Tibial nerve (tissue), 4 donors: ENCODE measurements at regions not wholly inside any gene's neighbourhood (a gene's known extent, or its start where the extent isn't known, plus 50 kb on each side); places are given as distances from the start of the nearest gene placed in this dataset.

Experiments
- DNase-seq, 2 donors: peaks; one replicate each; pipeline ENCODE4 v3.0.0-alpha.2; 2019; ENCODE audit warnings: low spot score in 2 of 2
- H3K27ac ChIP-seq, 4 donors: fragments of 200-600 bp; sonication (generic) in 3 of 4; one replicate each; pipeline ENCODE4 v1.5.1; 2017 to 2019; ENCODE audit warnings: mild to moderate bottlenecking in 1 of 4
- H3K27me3 ChIP-seq, 2 donors: fragments of 200-600 bp; sonication (generic) in 1 of 2; one replicate each; pipeline versions ENCODE4 v1.5.1 to v1.6.0; 2017 to 2019
- H3K36me3 ChIP-seq, 3 donors: fragments of 200-600 bp; sonication (generic); one replicate each; pipeline ENCODE4 v1.5.1; 2018 to 2019
- H3K4me1 ChIP-seq, 4 donors: fragments of 200-600 bp; sonication (generic) in 3 of 4; one replicate each; pipeline ENCODE4 v1.5.1; 2017 to 2019
- H3K4me3 ChIP-seq, 4 donors: fragments of 200-600 bp; sonication (generic) in 3 of 4; one replicate each; pipeline ENCODE4 v1.5.1; 2017 to 2019; ENCODE audit warnings: mild to moderate bottlenecking in 1 of 4, moderate library complexity in 1 of 4
- H3K9me3 ChIP-seq, 4 donors: fragments of 200-600 bp; sonication (generic) in 3 of 4; one replicate each; pipeline ENCODE4 v1.5.1; 2017 to 2019
- EP300 ChIP-seq, 2 donors: sonication (generic); formaldehyde crosslinking; IDR thresholded peaks; one replicate each; pipeline ENCODE4 v1.6.1; 2017; ENCODE audit warnings: antibody characterized with exemption in 2 of 2, mild to moderate bottlenecking in 1 of 2
- POLR2A ChIP-seq, 2 donors: fragments of 450-650 bp; IDR thresholded peaks; one replicate each; pipeline ENCODE4 v1.6.1; 2017; ENCODE audit warnings: antibody characterized with exemption in 2 of 2, mild to moderate bottlenecking in 2 of 2, moderate library complexity in 2 of 2
- WGBS, 2 donors: methylation state at CpG; one replicate each; pipeline ENCODE4 v1.1.5; 2018; 5-methylcytosine and 5-hydroxymethylcytosine counted together
- TF ChIP-seq, protein P1 (sequence below), 5 experiments: fragments of 200-600 bp in 3 of 5; fragments of 450-650 bp in 2 of 5; sonication (generic) in 3 of 5; IDR thresholded peaks; one replicate each; pipeline ENCODE4 v1.5.1; 2016 to 2019; ENCODE audit warnings: antibody characterized with exemption in 5 of 5, mild to moderate bottlenecking in 3 of 5, moderate library complexity in 2 of 5

DNA sequence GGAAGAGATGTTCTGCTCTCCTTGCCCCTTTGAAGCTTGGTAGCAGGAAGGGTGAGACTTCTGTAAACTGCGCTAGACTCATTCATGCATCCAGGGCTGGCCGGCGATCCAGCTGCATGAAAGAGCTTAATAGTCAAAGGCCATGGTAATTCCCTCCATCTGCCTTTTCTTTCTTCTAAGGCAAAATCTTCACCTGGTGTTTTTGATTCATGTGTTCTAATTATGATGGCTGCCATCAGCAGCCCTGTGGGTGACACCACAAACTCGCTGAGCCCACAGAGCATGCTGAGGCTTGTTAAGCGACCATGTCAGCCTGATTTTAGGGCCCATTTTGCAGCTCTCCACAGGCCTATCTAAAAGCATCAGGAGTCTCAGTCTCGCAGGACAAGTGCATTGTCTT is 450.1 kb upstream of the TENM3 start:
- TF ChIP-seq, protein P1, sequence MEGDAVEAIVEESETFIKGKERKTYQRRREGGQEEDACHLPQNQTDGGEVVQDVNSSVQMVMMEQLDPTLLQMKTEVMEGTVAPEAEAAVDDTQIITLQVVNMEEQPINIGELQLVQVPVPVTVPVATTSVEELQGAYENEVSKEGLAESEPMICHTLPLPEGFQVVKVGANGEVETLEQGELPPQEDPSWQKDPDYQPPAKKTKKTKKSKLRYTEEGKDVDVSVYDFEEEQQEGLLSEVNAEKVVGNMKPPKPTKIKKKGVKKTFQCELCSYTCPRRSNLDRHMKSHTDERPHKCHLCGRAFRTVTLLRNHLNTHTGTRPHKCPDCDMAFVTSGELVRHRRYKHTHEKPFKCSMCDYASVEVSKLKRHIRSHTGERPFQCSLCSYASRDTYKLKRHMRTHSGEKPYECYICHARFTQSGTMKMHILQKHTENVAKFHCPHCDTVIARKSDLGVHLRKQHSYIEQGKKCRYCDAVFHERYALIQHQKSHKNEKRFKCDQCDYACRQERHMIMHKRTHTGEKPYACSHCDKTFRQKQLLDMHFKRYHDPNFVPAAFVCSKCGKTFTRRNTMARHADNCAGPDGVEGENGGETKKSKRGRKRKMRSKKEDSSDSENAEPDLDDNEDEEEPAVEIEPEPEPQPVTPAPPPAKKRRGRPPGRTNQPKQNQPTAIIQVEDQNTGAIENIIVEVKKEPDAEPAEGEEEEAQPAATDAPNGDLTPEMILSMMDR (IDR thresholded peaks at IDR 0.05) = no peak
- TF ChIP-seq EP300 (IDR thresholded peaks at IDR 0.05) = no peak
- TF ChIP-seq POLR2A (IDR thresholded peaks at IDR 0.05) = no peak
- no peak overlapping the region for H3K4me3 ChIP-seq
- no peaks in the 10 kb centered on the region for H3K27me3 ChIP-seq
- peaks cover 0 to 7% (median 2%) of the 10 kb centered on the region in 4 donors for H3K9me3 ChIP-seq
- no peak overlapping the region for H3K27ac ChIP-seq
- no peaks in the 10 kb centered on the region for H3K4me1 ChIP-seq
- 63 to 70% methylated on average over 6 of the region's 6 CpGs for WGBS, 2 donors
- DNase-seq = no peak
- H3K36me3 ChIP-seq = no peaks in the 10 kb centered on the region

DNA sequence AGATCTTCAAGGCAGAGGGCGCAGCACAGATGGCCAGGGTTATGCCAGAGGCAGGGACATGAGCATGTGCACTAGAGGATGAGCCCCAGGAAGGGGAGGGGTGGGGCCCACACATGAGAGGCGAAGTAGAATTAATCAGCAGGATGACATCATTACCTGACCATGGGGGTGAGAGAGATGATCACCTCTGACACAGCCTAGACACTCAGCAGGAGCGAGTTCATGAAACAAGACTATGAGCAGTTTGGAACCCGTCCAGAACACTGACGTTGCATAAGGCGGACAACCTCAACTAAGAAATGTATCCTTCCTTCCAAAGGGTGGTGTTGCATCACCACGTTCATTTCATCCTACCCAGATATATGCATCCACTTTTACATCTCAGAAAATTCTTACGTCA is 446.7 kb upstream of the TENM3 start:
- Histone ChIP-seq H3K9me3 (peaks cover 0 to 7% (median 2%) of the 10 kb centered on the region in 4 donors), H3K4me3 (no peak overlapping the region), H3K36me3 (no peaks in the 10 kb centered on the region), H3K27ac (no peak overlapping the region), H3K27me3 (no peaks in the 10 kb centered on the region), H3K4me1 (no peaks in the 10 kb centered on the region)
- 80 to 88% methylated on average over 8 of the region's 8 CpGs for WGBS, 2 donors
- no peak for DNase-seq
- TF ChIP-seq EP300 (IDR thresholded peaks at IDR 0.05) (no peak), POLR2A (IDR thresholded peaks at IDR 0.05) (no peak)
- TF ChIP-seq, protein P1 (IDR thresholded peaks at IDR 0.05) = no peak

DNA sequence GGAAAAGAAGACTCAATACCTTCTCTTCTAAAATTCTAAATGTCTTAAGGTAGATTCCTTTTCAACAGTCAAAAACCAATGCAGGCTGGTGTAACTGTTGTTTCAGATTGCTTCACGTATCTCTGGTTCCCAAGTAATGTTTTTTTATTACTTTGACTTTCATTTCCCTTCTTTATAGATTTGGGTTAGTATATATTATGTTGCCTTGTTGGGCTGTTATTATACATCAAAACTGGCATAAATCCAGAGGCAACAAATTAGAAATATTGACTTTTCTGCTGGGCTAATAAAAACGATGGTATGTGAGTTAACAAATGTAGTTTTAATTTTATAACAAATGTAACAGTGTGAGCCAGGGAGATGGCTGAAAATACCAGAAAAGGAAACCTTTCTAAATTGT is 444.7 kb upstream of the TENM3 start:
- Histone ChIP-seq H3K27me3 (no peaks in the 10 kb centered on the region), H3K9me3 (peaks cover 0 to 7% (median 2%) of the 10 kb centered on the region in 4 donors), H3K4me1 (no peaks in the 10 kb centered on the region), H3K36me3 (no peaks in the 10 kb centered on the region), H3K4me3 (no peak overlapping the region), H3K27ac (no peak overlapping the region)
- WGBS, 2 donors = 70 to 72% methylated on average over 2 of the region's 2 CpGs
- TF ChIP-seq, protein P1 (IDR thresholded peaks at IDR 0.05) = no peak
- no peak for TF ChIP-seq EP300 (IDR thresholded peaks at IDR 0.05)
- no peak for TF ChIP-seq POLR2A (IDR thresholded peaks at IDR 0.05)
- DNase-seq = no peak

DNA sequence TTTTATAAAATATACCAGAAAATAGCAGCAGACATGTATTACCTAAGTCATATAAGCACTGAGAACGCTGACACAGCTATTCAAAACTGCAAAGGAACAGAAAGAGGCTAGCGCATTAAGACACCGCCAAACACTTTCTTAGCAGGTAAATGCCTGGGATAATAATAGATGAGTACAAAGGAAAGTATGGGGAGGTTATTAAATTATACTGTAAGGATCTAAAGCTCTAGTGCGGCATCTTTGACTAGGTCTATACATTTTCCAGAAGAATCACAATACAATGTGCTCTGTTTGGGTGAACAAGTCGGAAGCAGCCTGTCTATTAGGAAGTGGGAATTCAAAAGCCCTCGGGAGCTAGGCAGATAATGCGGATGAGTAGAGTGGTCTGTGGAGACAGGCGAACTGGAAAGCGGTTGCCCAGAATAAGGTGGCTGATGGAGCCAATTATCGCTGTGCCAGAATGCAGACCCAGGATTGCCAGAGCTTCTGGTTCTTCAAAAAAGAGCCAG is 443.6 kb upstream of the TENM3 start:
- WGBS, 2 donors = 92 to 94% methylated on average over 10 of the region's 10 CpGs
- H3K4me3 ChIP-seq = no peak overlapping the region
- no peak overlapping the region for H3K27ac ChIP-seq
- no peak for DNase-seq
- no peaks in the 10 kb centered on the region for H3K36me3 ChIP-seq
- H3K27me3 ChIP-seq = no peaks in the 10 kb centered on the region
- H3K4me1 ChIP-seq = no peaks in the 10 kb centered on the region
- TF ChIP-seq, protein P1 (IDR thresholded peaks at IDR 0.05) = no peak
- TF ChIP-seq POLR2A (IDR thresholded peaks at IDR 0.05) (no peak), EP300 (IDR thresholded peaks at IDR 0.05) (no peak)
- H3K9me3 ChIP-seq = peaks cover 0 to 7% (median 2%) of the 10 kb centered on the region in 4 donors

DNA sequence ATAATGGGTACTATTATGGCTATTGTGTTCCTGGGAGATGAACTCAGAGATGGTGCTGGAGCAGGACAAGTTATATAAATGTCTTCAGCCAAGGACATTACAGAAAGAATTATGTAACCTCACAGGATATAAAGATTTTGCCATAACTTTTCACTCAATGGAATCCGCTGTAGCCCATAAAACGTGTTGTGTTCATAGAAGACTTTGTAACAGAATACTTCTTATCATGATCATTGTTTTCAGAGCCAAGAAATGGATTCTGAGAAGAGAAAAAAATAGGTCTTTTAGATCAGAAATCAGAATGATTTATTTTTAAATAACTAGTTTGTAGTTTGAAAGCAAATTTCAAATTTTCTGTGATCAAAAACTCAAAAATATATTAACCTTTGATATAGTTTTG is 441.0 kb upstream of the TENM3 start:
- Histone ChIP-seq H3K4me1 (no peaks in the 10 kb centered on the region), H3K36me3 (no peaks in the 10 kb centered on the region), H3K27ac (no peak overlapping the region), H3K9me3 (no peaks in the 10 kb centered on the region), H3K4me3 (no peak overlapping the region), H3K27me3 (no peaks in the 10 kb centered on the region)
- no peak for DNase-seq
- WGBS, 2 donors = 74 to 83% methylated on average over 2 of the region's 2 CpGs
- TF ChIP-seq EP300 (IDR thresholded peaks at IDR 0.05) (no peak), POLR2A (IDR thresholded peaks at IDR 0.05) (no peak)
- TF ChIP-seq, protein P1 (IDR thresholded peaks at IDR 0.05) = no peak
